ENCODE measurements at regions not wholly inside any gene's neighbourhood (a gene's known extent, or its start where the extent isn't known, plus 50 kb on each side); places are given as distances from the start of the nearest gene placed in this dataset.

- TF ChIP-seq, protein P1, sequence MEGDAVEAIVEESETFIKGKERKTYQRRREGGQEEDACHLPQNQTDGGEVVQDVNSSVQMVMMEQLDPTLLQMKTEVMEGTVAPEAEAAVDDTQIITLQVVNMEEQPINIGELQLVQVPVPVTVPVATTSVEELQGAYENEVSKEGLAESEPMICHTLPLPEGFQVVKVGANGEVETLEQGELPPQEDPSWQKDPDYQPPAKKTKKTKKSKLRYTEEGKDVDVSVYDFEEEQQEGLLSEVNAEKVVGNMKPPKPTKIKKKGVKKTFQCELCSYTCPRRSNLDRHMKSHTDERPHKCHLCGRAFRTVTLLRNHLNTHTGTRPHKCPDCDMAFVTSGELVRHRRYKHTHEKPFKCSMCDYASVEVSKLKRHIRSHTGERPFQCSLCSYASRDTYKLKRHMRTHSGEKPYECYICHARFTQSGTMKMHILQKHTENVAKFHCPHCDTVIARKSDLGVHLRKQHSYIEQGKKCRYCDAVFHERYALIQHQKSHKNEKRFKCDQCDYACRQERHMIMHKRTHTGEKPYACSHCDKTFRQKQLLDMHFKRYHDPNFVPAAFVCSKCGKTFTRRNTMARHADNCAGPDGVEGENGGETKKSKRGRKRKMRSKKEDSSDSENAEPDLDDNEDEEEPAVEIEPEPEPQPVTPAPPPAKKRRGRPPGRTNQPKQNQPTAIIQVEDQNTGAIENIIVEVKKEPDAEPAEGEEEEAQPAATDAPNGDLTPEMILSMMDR (IDR thresholded peaks at IDR 0.05) = no peak
- TF ChIP-seq POLR2A (IDR thresholded peaks at IDR 0.05) = no peak
Observed at GRCh38 chr2:151028691-151029176, 232.9 kb downstream of the RBM43 start.
